Fibroblast of lung (primary cell): ENCODE measurements at regions not wholly inside any gene's neighbourhood (a gene's known extent, or its start where the extent isn't known, plus 50 kb on each side); places are given as distances from the start of the nearest gene placed in this dataset.
A peak's percentile ranks its signal among the peaks of the same experiment; 100 is the strongest.

Experiments
- DNase-seq, 2 donors: peaks; one replicate each; pipeline versions ENCODE4 v3.0.0 to v3.0.0-alpha.2; 2010; ENCODE audit warnings: low read depth in 2 of 2
- H2AFZ ChIP-seq: 2 replicates; pipeline ENCODE4 v1.5.1; 2012; ENCODE audit warnings: low read length, control low read depth, inconsistent platforms
- H3K27ac ChIP-seq: 2 replicates; pipeline ENCODE4 v1.5.1; 2011; ENCODE audit warnings: low read length, control low read depth; ENCODE audit not compliant: insufficient read depth
- H3K27me3 ChIP-seq: 2 replicates; pipeline ENCODE4 v1.5.1; 2011; ENCODE audit warnings: mild to moderate bottlenecking, low read length; ENCODE audit not compliant: control insufficient read depth, insufficient read depth
- H3K36me3 ChIP-seq: 2 replicates; pipeline ENCODE4 v1.5.1; 2011; ENCODE audit warnings: low read length; ENCODE audit not compliant: control insufficient read depth, insufficient read depth
- H3K4me1 ChIP-seq: 2 replicates; pipeline ENCODE4 v1.5.1; 2011; ENCODE audit warnings: low read length; ENCODE audit not compliant: control insufficient read depth, insufficient read depth; ENCODE audit errors: extremely low read depth
- H3K4me2 ChIP-seq: 2 replicates; pipeline ENCODE4 v1.5.1; 2011; ENCODE audit warnings: low read length, control low read depth; ENCODE audit not compliant: insufficient read depth; ENCODE audit errors: extremely low read depth
- H3K4me3 ChIP-seq, 4 experiments: fragments of 200-600 bp in 1 of 4; sonication (generic) in 1 of 4; replicated peaks in 1 of 4; 2 replicates each; pipeline ENCODE4 v1.5.1; 2011 to 2016; ENCODE audit warnings: low read length in 4 of 4, low read depth in 3 of 4, mild to moderate bottlenecking in 3 of 4, control low read depth in 2 of 4, inconsistent platforms in 1 of 4, mixed read lengths in 1 of 4; ENCODE audit not compliant: insufficient read depth in 1 of 4; ENCODE audit errors: control extremely low read depth in 1 of 4
- H3K79me2 ChIP-seq: 2 replicates; pipeline ENCODE4 v1.5.1; 2012; ENCODE audit warnings: mild to moderate bottlenecking, low read length, inconsistent platforms; ENCODE audit not compliant: control insufficient read depth, insufficient read depth
- H3K9ac ChIP-seq: 2 replicates; pipeline ENCODE4 v1.5.1; 2011; ENCODE audit warnings: mild to moderate bottlenecking, low read length, control low read depth; ENCODE audit not compliant: insufficient read depth
- H3K9me3 ChIP-seq: 2 replicates; pipeline ENCODE4 v1.5.1; 2012; ENCODE audit warnings: low read depth, low read length; ENCODE audit not compliant: control insufficient read depth, insufficient read depth
- H4K20me1 ChIP-seq: 2 replicates; pipeline ENCODE4 v1.5.1; 2011; ENCODE audit warnings: low read length; ENCODE audit not compliant: control insufficient read depth, insufficient read depth; ENCODE audit errors: extremely low read depth
- EZH2 ChIP-seq: IDR thresholded peaks from 2 replicates; pipeline ENCODE4 v1.5.1; 2012; ENCODE audit warnings: low read length, control low read depth, mild to moderate bottlenecking; ENCODE audit errors: missing control alignments
- TF ChIP-seq, protein P1 (sequence below), 2 donors: IDR thresholded peaks in 1 of 2; conservative IDR thresholded peaks in 1 of 2; 1 replicate in 1 of 2; 2 replicates in 1 of 2; pipeline ENCODE4 v1.5.1; 2011 to 2012; ENCODE audit warnings: low read length in 2 of 2, control low read depth in 1 of 2, inconsistent platforms in 1 of 2, low read depth in 1 of 2, mild to moderate bottlenecking in 1 of 2

DNA sequence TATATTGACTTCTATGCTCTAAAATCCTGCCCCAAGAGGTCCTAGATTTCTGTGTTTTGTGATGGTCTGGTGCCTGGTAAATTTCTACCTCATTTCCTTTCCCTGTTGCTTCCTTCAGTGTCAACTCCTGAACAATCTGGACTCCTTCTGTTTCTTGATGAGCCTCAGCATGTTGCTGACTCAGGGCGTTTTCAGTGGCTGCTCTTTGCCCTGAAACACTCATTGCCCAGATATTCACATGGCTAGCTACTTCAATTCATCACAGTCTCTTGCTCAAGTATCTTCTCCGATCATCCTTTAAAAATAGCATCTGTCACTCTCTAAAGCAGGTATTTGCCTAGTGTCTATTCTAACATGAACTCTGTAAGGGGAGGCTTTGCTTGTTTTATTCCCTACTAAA is 526.3 kb upstream of the RAG2 start:
- DNase-seq, result peak in 1 of 2 donors; percentile 6
- no peak overlapping the region for H3K9ac ChIP-seq
- no peaks in the 10 kb centered on the region for H3K79me2 ChIP-seq
- no peaks in the 10 kb centered on the region for H4K20me1 ChIP-seq
- TF ChIP-seq, protein P1, sequence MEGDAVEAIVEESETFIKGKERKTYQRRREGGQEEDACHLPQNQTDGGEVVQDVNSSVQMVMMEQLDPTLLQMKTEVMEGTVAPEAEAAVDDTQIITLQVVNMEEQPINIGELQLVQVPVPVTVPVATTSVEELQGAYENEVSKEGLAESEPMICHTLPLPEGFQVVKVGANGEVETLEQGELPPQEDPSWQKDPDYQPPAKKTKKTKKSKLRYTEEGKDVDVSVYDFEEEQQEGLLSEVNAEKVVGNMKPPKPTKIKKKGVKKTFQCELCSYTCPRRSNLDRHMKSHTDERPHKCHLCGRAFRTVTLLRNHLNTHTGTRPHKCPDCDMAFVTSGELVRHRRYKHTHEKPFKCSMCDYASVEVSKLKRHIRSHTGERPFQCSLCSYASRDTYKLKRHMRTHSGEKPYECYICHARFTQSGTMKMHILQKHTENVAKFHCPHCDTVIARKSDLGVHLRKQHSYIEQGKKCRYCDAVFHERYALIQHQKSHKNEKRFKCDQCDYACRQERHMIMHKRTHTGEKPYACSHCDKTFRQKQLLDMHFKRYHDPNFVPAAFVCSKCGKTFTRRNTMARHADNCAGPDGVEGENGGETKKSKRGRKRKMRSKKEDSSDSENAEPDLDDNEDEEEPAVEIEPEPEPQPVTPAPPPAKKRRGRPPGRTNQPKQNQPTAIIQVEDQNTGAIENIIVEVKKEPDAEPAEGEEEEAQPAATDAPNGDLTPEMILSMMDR (conservative IDR thresholded peaks at IDR 0.05 in 1 of 2, IDR thresholded peaks at IDR 0.05 in 1 of 2; ENCODE audit: low read depth in 1 of 2, low read length in 2 of 2), result no peak
- no peak for TF ChIP-seq EZH2
- no peaks in the 10 kb centered on the region for H3K4me1 ChIP-seq
- H3K36me3 ChIP-seq, result no peaks in the 10 kb centered on the region
- H3K9me3 ChIP-seq, result no peaks in the 10 kb centered on the region
- no peaks in the 10 kb centered on the region for H3K27me3 ChIP-seq
- H3K4me3 ChIP-seq, result no peak overlapping the region
- H3K27ac ChIP-seq, result no peak overlapping the region
- no peak overlapping the region for H3K4me2 ChIP-seq
- H2AFZ ChIP-seq, result no peak overlapping the region

DNA sequence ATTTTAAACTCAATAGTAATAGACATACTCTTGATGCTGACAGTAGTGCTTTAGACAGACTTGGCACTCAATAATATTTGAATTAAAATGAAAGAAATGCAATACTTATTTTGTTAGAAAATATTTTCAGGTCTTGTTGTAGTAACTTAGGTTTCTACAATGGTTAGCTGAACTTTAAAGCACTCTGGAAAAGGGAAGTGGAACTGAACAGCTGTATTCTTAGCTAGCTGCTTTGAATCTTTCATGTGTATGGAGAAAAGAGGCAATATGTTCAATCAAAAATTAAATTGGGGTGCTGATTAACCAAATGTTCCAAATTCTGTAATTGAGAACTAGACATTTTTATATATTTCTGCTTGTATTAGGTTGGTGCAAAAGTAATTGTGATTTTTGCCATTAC is 517.9 kb upstream of the RAG2 start:
- no peaks in the 10 kb centered on the region for H3K9me3 ChIP-seq
- no peak for TF ChIP-seq EZH2
- TF ChIP-seq, protein P1 (conservative IDR thresholded peaks at IDR 0.05 in 1 of 2, IDR thresholded peaks at IDR 0.05 in 1 of 2; ENCODE audit: low read depth in 1 of 2, low read length in 2 of 2), result no peak
- no peaks in the 10 kb centered on the region for H3K36me3 ChIP-seq
- H2AFZ ChIP-seq, result no peak overlapping the region
- H3K9ac ChIP-seq, result no peak overlapping the region
- no peaks in the 10 kb centered on the region for H3K27me3 ChIP-seq
- H3K4me1 ChIP-seq, result no peaks in the 10 kb centered on the region
- H3K4me3 ChIP-seq, result no peak overlapping the region
- H4K20me1 ChIP-seq, result no peaks in the 10 kb centered on the region
- H3K79me2 ChIP-seq, result no peaks in the 10 kb centered on the region
- no peak overlapping the region for H3K27ac ChIP-seq
- no peak for DNase-seq
- H3K4me2 ChIP-seq, result no peak overlapping the region

DNA sequence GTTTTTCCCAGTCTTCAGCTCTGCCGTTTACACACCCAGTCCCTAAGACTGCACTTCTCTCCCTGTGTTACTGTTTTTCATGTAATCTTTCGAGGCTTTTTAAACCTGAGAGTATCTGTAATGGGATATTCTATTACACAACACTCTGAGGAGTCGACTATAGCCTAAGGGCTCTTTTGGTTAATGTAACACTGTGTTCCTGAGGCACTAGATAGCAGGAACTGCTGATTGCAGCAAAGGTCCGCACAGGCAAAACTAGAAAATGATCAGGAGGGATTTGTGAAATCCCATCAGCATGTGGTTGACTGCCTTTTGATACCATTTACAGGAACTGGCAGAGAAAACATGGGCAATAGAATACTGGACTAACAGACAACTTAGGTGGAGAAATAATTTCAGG is 512.3 kb upstream of the RAG2 start:
- DNase-seq, result no peak
- TF ChIP-seq, protein P1 (conservative IDR thresholded peaks at IDR 0.05 in 1 of 2, IDR thresholded peaks at IDR 0.05 in 1 of 2; ENCODE audit: low read depth in 1 of 2, low read length in 2 of 2), result no peak
- TF ChIP-seq EZH2, result no peak
- H3K27ac ChIP-seq, result no peak overlapping the region
- no peaks in the 10 kb centered on the region for H3K36me3 ChIP-seq
- H2AFZ ChIP-seq, result no peak overlapping the region
- no peaks in the 10 kb centered on the region for H3K4me1 ChIP-seq
- H3K79me2 ChIP-seq, result no peaks in the 10 kb centered on the region
- no peaks in the 10 kb centered on the region for H3K27me3 ChIP-seq
- no peak overlapping the region for H3K9ac ChIP-seq
- H3K4me2 ChIP-seq, result no peak overlapping the region
- H3K4me3 ChIP-seq, result no peak overlapping the region
- no peaks in the 10 kb centered on the region for H4K20me1 ChIP-seq
- no peaks in the 10 kb centered on the region for H3K9me3 ChIP-seq
